ENCODE measurements at regions not wholly inside any gene's neighbourhood (a gene's known extent, or its start where the extent isn't known, plus 50 kb on each side); places are given as distances from the start of the nearest gene placed in this dataset.

DNA sequence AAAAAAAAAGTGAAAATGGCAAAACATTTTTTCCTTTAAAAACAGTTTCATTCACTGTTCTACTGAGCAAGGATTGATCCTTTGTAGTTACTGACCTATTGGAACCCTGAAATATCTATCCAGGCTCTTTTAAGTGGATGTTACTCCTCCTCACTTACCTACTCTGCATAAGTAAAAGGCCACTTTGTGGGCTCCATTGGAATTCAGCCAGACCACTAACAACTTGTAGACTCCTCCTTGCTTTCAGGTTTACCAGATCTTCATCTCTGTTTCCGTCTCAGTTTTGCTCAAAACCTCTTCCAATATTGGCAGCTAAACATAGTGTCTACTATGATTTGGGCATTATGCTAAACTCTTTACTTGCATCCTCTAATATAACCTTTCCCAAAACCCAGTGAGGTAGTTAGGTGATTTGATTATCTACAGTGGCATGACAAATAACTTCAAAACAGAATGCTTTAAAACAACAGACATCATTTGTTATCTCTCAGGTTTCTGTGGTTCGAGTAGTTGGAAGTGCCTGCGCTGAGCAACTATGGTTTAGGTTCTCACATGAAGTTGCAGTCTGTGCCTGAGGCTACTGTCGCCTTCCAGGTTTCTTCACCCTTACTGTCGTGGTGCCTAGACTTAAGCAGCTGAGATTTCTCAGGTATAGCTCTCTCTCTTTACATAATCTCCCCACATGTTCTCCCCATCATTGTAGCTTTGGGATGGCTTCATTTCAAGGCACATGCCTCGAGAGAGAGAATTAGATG is 698.2 kb downstream of the REEP3 start:
- TF ChIP-seq POLR2A (IDR thresholded peaks at IDR 0.05): no peak
- TF ChIP-seq, protein P1, sequence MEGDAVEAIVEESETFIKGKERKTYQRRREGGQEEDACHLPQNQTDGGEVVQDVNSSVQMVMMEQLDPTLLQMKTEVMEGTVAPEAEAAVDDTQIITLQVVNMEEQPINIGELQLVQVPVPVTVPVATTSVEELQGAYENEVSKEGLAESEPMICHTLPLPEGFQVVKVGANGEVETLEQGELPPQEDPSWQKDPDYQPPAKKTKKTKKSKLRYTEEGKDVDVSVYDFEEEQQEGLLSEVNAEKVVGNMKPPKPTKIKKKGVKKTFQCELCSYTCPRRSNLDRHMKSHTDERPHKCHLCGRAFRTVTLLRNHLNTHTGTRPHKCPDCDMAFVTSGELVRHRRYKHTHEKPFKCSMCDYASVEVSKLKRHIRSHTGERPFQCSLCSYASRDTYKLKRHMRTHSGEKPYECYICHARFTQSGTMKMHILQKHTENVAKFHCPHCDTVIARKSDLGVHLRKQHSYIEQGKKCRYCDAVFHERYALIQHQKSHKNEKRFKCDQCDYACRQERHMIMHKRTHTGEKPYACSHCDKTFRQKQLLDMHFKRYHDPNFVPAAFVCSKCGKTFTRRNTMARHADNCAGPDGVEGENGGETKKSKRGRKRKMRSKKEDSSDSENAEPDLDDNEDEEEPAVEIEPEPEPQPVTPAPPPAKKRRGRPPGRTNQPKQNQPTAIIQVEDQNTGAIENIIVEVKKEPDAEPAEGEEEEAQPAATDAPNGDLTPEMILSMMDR (IDR thresholded peaks at IDR 0.05): no peak
